Activated naive CD8-positive, alpha-beta T cell treated with anti-CD3 and anti-CD28 coated beads for 36 hours (primary cell): ENCODE measurements at regions not wholly inside any gene's neighbourhood (a gene's known extent, or its start where the extent isn't known, plus 50 kb on each side); places are given as distances from the start of the nearest gene placed in this dataset.

ENCODE experiments used
- DNase-seq: peaks from one replicate; pipeline ENCODE4 v3.0.0; 2021
- H3K27ac Mint-ChIP-seq: one replicate; pipeline ENCODE4 v1.8.0; 2022; ENCODE audit warnings: mild to moderate bottlenecking, moderate library complexity, mixed read lengths
- H3K27me3 Mint-ChIP-seq: one replicate; pipeline ENCODE4 v1.8.0; 2022; ENCODE audit warnings: mild to moderate bottlenecking, mixed read lengths
- H3K36me3 Mint-ChIP-seq: one replicate; pipeline ENCODE4 v1.8.0; 2021; ENCODE audit warnings: mild to moderate bottlenecking, mixed read lengths
- H3K4me1 Mint-ChIP-seq: one replicate; pipeline ENCODE4 v1.8.0; 2021; ENCODE audit warnings: mixed read lengths
- H3K4me3 Mint-ChIP-seq: one replicate; pipeline ENCODE4 v1.8.0; 2022; ENCODE audit warnings: mild to moderate bottlenecking, moderate library complexity, mixed read lengths
- H3K9me3 Mint-ChIP-seq: one replicate; pipeline ENCODE4 v1.8.0; 2022; ENCODE audit warnings: mixed read lengths

DNA sequence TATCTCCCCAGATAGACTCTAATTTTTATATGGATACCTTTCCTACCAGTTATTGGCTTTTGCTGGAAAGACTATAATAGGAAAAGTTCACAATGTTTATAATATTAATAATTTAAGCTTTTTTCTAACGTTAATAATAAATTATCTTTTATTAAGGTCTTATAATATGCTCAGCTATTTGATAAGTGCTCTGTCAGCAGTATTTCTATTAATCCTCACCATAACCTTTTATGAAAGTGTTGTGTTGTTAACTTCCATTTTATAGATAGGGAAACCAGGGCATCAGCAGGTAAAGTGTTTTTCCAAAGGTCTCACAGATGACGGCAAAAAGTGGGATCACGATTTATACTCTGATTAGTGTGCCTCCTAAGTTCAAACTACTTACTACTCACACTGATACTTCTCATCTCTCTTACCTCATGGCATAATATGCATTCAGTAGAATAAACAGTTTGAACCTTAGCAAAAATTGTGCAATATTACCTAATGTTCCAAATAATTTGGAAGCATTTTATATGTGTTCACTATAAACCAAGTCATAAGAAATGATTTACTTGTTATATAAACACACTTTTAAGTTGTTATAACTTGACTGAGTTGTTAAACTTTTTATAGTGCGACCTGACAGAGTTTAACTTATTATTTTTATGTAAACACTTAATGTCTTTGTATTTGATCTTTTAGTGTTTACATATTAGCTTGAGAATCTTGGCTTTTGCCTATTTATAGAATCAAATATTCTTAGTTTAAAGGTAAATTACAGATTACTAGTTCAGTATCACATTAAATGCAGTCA, 274.9 kb upstream of the DCBLD2 start:
- Mint-ChIP-seq H3K36me3 (no peaks in the 10 kb centered on the region), H3K27ac (no peak overlapping the region), H3K4me3 (no peak overlapping the region), H3K9me3 (peaks cover 3% of the 10 kb centered on the region), H3K4me1 (no peaks in the 10 kb centered on the region), H3K27me3 (no peaks in the 10 kb centered on the region)
- no peak for DNase-seq

DNA sequence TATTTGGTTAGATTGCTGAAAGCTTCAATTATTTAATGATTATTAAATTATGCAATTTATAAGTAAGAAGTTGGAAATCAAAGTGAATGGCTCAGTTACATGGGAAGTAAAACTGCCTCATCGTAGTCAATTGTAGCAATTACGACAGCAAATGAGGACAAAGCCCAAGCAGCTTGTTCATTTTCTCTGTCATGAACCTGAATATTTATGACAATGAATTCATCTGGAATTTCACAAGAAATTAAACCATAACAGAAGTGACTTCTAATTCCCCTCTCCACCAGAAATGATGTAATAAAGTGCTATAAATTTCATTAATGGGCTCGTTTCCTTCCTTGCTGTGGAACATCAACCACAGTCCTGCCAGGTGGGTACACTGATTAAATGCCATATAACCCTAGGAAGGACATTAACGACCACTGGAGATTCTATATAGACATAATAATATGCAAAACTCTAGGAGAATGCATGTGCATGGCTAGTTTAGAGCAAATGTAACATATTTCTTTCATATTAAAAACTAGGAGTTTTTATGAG, 273.8 kb upstream of the DCBLD2 start:
- Mint-ChIP-seq H3K4me3 (no peak overlapping the region), H3K4me1 (no peaks in the 10 kb centered on the region), H3K27me3 (no peaks in the 10 kb centered on the region), H3K36me3 (no peaks in the 10 kb centered on the region), H3K9me3 (peaks cover 3% of the 10 kb centered on the region), H3K27ac (no peak overlapping the region)
- DNase-seq, result no peak

DNA sequence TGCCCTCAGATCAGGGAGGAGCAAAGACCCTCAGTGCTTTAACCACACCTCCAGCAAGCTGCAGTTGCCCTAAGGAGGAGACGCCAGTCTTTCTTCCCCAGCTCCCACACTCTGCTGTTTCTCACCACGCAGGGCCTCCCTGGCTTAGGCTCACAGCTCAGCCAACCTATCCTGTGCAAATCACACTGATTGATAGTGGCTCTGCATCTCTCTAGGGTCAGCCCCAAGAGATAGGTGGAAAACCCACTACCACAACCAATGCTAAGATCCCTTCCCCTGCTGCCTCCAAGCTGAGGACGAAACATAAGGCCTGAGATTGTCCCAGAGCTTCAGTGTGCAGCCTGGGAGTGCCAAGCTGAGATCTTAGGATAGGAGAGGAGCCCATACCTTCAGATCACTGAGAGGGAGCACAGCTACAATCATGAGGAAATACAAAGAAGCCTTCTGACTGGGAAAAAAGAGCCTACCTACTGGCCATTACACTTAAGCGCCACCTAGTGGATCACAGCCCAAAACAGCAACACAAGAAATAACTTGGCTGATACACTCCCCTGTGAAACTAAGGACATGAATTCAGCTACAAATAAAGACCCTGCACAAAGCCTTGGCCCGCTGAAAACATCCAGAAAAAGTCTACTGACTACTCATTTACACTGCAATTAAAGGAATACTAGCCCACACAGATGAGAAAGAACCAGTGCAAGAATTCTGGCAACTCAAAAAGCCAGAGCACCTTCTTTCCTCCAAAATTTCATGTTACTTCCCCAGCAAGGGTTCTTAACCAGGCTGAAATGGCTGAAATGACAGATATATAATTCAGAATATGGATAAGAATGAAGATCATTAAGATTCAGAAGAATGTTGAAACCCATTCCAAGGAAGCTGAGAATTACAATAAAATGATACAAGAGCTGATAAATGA, 271.5 kb upstream of the DCBLD2 start:
- no peaks in the 10 kb centered on the region for H3K27me3 Mint-ChIP-seq
- no peak overlapping the region for H3K4me3 Mint-ChIP-seq
- DNase-seq, result no peak
- H3K9me3 Mint-ChIP-seq, result peaks cover 1% of the 10 kb centered on the region
- H3K27ac Mint-ChIP-seq, result no peak overlapping the region
- H3K4me1 Mint-ChIP-seq, result no peaks in the 10 kb centered on the region
- H3K36me3 Mint-ChIP-seq, result no peaks in the 10 kb centered on the region

DNA sequence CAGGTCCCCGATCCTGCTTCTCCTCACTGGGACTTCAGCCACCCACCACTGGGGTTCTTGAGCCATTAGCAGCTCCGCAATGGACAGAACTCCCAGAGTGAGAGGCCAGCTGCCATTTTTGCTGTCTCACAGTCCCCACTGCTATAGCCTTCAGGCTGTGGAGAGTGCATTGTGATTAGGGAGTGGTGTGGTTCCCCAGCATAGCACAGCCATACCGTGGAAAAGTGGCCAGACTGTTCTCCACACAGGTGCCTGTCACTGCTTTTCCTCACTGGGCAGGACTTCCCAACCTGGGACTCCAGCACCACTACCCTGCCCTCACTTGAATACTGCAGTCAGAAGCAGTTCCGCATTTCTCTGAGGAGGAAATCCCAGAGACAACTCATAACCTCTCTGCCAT, 270.3 kb upstream of the DCBLD2 start:
- no peaks in the 10 kb centered on the region for H3K36me3 Mint-ChIP-seq
- no peaks in the 10 kb centered on the region for H3K9me3 Mint-ChIP-seq
- no peak overlapping the region for H3K27ac Mint-ChIP-seq
- DNase-seq, result no peak
- H3K4me1 Mint-ChIP-seq, result no peaks in the 10 kb centered on the region
- H3K27me3 Mint-ChIP-seq, result no peaks in the 10 kb centered on the region
- H3K4me3 Mint-ChIP-seq, result no peak overlapping the region

DNA sequence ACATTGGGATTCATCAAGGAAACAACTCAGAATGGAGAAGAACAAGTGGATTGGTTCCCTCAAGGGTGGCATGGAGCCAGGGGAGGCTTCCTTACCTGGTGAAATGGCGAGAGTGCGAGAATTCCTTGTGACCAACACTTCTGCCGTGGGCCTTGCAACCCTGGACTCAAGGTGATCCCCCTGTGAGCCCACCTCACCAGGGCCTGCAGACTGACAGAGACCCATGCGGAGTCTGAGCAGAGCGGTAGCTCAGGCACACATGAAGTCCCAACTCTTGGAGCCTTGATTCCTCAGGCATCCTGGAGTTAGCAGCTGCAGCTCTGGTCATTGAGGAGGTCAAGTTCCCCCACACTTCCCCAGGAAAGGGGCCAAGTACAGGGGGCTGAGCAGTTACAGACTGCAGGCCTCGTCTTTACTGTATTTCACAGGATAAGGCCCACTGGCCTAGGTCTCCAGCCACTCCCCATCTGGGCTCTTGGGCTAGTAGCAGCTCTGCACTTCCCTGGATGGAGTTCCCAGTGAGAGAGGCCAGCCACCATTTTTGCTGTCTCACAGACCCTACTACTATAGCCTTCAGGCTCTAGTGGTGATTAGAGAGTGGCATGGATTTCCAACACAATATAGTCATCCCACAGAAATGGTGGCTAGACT, 269.5 kb upstream of the DCBLD2 start:
- DNase-seq, result no peak
- Mint-ChIP-seq H3K36me3 (no peaks in the 10 kb centered on the region), H3K27me3 (no peaks in the 10 kb centered on the region), H3K27ac (no peak overlapping the region), H3K9me3 (no peaks in the 10 kb centered on the region), H3K4me1 (no peaks in the 10 kb centered on the region), H3K4me3 (no peak overlapping the region)

DNA sequence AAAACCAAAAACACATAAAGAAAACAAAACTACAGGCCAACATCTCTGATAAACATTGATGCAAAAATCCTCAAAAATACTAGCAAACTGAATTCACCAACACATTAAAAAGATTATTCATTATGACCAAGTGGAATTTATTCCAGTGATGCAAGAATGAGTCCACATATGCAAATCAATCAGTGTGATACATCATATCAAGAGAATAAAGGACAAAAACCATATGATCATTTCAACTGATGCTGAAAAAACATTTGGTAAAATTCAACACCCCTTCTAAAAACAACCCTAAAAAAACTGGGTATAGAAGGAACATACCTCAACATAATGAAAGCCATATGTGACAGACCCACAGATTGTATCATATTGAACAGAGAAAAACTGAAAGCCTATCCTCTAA, 265.6 kb upstream of the DCBLD2 start:
- H3K4me3 Mint-ChIP-seq, result no peak overlapping the region
- DNase-seq, result no peak
- no peaks in the 10 kb centered on the region for H3K4me1 Mint-ChIP-seq
- no peaks in the 10 kb centered on the region for H3K36me3 Mint-ChIP-seq
- no peak overlapping the region for H3K27ac Mint-ChIP-seq
- H3K27me3 Mint-ChIP-seq, result peaks cover 4% of the 10 kb centered on the region
- no peaks in the 10 kb centered on the region for H3K9me3 Mint-ChIP-seq

DNA sequence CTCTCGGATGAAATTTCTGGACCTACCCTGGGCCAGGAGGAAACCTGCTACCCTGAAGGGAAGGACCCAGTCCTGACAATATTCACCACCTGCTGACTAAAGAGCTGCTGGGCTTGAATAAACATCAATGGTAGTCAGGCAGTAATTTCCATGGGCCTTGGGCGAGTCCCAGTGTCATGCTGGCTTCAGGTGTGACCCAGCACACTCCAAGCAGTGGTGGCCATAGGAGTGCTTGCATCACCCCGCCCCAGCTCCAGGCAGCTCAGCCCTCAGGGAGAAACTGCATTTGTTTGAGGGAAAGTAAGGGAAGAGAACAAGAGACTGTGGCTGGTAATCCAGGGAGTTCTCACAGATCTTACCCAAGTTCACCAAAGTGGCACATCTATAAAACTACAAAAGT, 261.8 kb upstream of the DCBLD2 start:
- H3K4me3 Mint-ChIP-seq, result no peak overlapping the region
- peaks cover 4% of the 10 kb centered on the region for H3K9me3 Mint-ChIP-seq
- H3K27ac Mint-ChIP-seq, result no peak overlapping the region
- DNase-seq, result no peak
- no peaks in the 10 kb centered on the region for H3K36me3 Mint-ChIP-seq
- H3K4me1 Mint-ChIP-seq, result no peaks in the 10 kb centered on the region
- peaks cover 4% of the 10 kb centered on the region for H3K27me3 Mint-ChIP-seq

DNA sequence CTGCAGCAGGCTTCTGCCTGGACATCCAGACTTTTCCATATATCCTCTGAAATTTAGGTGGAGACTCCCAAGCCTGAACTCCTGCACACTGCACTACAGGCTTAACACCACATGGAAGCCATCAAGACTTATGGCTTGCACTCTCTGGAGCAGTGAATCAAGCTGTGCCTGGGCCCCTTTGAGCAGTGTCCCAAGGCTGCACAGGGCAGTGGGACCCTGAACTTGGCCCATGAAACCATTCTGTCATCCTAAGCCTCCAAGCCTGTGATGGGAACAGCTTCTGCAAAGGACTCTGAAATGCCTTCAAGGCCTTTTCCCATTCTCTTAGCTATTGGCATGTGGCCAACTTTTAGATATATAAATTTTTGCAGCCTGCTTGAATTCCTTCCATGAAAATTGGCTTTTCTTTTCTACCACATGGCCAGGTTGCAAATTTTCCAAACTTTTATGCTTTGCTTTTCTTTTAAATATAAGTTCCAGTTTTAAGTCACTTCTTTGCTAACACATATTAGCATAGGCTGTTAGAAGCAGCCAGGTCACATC, 257.8 kb upstream of the DCBLD2 start:
- no peaks in the 10 kb centered on the region for H3K4me1 Mint-ChIP-seq
- H3K36me3 Mint-ChIP-seq, result no peaks in the 10 kb centered on the region
- peaks cover 4% of the 10 kb centered on the region for H3K27me3 Mint-ChIP-seq
- peaks cover 5% of the 10 kb centered on the region for H3K9me3 Mint-ChIP-seq
- H3K4me3 Mint-ChIP-seq, result no peak overlapping the region
- DNase-seq, result no peak
- H3K27ac Mint-ChIP-seq, result no peak overlapping the region

DNA sequence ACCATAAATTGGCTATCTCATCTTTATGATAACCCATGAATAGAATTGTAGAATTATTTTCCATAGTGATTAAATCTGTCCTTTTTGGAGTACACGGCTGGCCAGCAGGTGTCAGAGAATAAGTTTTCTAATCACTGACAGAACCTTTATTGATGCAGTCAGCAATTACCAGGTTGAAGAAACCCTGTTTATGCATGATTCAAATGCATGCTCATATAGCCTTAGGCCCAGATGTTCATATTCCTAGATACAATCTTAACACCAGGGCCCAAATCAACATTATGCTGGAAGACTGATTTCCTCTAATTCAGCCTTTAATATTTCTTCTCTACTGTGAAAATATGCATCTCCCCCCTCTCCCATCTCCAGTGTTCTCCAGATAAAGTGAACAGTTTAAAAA, 243.5 kb upstream of the DCBLD2 start:
- Mint-ChIP-seq H3K4me1 (no peaks in the 10 kb centered on the region), H3K4me3 (no peak overlapping the region), H3K27ac (no peak overlapping the region), H3K36me3 (no peaks in the 10 kb centered on the region), H3K9me3 (no peaks in the 10 kb centered on the region), H3K27me3 (no peaks in the 10 kb centered on the region)
- no peak for DNase-seq

DNA sequence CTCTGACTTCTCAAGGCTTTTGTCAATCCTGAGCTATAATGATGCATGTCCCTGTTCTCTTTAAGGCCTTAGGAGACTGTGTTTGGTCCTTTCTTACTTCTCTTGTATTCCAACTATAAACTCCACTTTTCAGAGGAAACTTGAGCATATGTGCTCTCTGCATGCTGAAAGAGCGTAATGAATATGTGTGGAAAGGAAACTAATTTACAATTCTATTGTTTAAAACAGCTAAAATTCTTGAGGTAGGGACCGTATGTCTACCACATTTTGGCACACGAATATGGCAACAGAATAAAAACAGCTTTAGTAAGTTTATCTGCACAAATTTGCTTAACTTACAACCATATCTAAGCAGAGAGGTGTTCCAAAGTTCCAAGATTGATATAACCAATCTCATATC, 242.0 kb upstream of the DCBLD2 start:
- H3K4me1 Mint-ChIP-seq, result no peaks in the 10 kb centered on the region
- DNase-seq, result no peak
- no peak overlapping the region for H3K4me3 Mint-ChIP-seq
- H3K9me3 Mint-ChIP-seq, result peaks cover 3% of the 10 kb centered on the region
- no peaks in the 10 kb centered on the region for H3K36me3 Mint-ChIP-seq
- H3K27ac Mint-ChIP-seq, result no peak overlapping the region
- no peaks in the 10 kb centered on the region for H3K27me3 Mint-ChIP-seq

DNA sequence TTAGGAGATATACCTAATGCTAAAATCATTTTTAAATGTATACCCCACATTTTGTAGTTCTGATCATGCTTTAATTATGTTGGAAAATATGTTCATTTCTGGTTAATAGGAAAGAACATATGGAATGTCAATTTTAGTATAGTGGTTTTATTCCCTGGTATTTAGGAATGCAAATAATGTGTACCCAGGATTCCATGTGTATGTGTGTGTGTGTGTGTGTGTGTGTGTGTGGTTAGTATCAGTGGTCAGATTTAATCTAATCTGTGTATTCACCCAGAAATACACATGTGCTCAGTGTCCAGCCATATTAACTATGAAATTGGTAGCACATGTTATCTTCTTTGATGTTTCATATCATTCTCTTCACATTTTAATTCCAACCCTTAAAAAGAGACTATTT, 233.5 kb upstream of the DCBLD2 start:
- Mint-ChIP-seq H3K4me1 (no peaks in the 10 kb centered on the region), H3K27me3 (no peaks in the 10 kb centered on the region), H3K36me3 (no peaks in the 10 kb centered on the region), H3K27ac (no peak overlapping the region), H3K4me3 (no peak overlapping the region), H3K9me3 (peaks cover 11% of the 10 kb centered on the region)
- no peak for DNase-seq

DNA sequence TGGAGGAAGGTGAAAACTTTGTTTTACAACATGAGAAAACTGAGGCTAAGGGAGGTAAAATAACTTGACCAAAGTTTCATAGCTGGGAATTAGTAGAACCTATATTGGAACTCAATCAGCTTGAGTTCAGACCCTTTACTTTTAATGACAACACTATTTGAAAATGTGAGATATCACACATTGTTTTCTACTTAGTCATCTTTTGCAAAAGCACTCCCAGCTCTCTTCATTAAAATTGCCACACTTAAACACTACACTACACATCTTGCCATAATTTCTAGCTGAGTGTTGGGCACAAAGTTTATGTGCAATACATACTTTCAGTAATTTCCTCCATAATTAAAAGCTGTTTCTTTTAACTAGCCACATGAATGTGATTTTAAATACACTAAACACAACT, 230.4 kb upstream of the DCBLD2 start:
- H3K4me3 Mint-ChIP-seq, result no peak overlapping the region
- peaks cover 2% of the 10 kb centered on the region for H3K9me3 Mint-ChIP-seq
- no peak for DNase-seq
- no peaks in the 10 kb centered on the region for H3K27me3 Mint-ChIP-seq
- no peaks in the 10 kb centered on the region for H3K4me1 Mint-ChIP-seq
- H3K36me3 Mint-ChIP-seq, result no peaks in the 10 kb centered on the region
- H3K27ac Mint-ChIP-seq, result no peak overlapping the region

DNA sequence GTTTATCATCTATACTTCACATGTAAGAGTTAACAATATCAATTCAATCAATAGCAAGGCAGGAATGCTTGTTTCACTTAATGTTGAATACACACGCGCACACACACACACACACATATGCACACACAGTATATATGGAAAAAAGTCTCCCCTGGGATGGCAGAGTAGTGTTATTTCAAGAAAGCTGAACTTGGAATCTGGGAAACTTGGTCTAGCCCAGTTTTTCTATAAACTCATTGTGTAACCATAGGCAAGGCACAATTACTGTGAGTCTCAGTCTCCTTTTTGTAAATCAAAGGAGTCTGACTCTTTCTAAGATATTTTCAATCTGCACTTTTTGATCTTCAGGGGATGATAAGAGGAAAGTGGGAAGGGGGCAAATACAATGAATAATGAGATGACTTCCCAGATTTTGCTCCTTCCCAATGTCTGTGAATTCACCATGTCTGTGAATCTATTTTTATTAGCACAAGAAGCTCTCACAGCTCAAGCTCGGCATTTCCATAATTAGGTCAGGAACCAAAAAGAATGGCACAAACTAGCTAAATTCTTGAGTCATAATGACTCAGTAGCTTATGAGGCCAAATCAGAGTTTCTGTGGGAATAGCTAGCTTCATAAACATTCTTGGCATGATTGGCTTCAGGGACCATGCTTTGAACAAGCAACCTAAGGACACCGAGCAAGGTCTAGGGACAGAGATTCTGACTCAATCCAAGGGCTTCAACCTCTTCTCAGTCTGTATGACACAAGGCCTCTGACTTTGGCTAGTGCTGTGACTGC, 227.4 kb upstream of the DCBLD2 start:
- DNase-seq, result no peak
- Mint-ChIP-seq H3K27ac (no peak overlapping the region), H3K4me1 (no peaks in the 10 kb centered on the region), H3K4me3 (no peak overlapping the region), H3K9me3 (no peaks in the 10 kb centered on the region), H3K36me3 (no peaks in the 10 kb centered on the region), H3K27me3 (no peaks in the 10 kb centered on the region)

DNA sequence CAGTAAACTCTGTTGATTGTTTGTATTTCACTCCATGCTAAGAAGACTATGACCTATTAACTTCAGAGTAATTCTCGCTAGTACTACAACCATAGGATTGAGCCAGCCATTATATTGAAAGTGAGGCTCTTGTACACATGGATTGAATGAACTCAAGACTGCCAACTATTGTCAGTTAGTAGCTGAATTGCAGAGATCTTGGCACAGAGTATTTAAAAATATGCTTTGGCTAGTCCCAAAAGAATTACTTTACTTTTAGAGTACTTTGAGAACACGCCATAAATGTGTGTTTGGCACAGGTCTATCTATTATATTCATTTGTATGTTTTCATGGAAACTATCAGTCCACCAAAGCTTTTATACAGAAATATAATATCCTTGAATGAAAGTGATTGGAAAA, 226.7 kb upstream of the DCBLD2 start:
- Mint-ChIP-seq H3K4me3 (no peak overlapping the region), H3K4me1 (no peaks in the 10 kb centered on the region), H3K9me3 (no peaks in the 10 kb centered on the region), H3K27ac (no peak overlapping the region), H3K27me3 (no peaks in the 10 kb centered on the region), H3K36me3 (no peaks in the 10 kb centered on the region)
- DNase-seq, result no peak
